NCI-H526 treated with DMSO at 0.1 percent for 48 hours (cell line): ENCODE measurements at regions not wholly inside any gene's neighbourhood (a gene's known extent, or its start where the extent isn't known, plus 50 kb on each side); places are given as distances from the start of the nearest gene placed in this dataset.

Experiments used
- DNase-seq: peaks from one replicate; lab custom pipeline; 2025; lab: John Stamatoyannopoulos, UW

DNA sequence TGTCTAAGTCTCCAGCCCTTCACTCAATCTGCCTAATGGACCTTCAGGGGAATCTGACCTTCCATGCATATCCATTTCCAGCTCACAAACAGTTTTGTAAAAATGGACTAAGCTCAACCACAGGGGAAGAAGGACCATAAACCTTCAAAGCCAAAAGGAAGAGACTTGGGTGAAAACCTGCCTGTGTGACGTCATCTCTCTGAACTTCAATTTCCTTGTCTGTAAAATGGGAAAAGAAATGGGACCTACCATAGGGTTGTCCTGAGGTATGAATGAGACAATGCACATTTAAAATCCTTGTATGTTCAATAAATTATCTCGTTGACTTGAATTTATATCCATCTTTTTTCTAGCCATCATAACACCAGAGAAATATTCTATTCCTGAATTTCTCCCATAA, 370.7 kb downstream of the INSC start:
- no peak for DNase-seq

GRCh38 chr11:15489281-15489680, 374.6 kb downstream of the INSC start:
- no peak for DNase-seq

DNA sequence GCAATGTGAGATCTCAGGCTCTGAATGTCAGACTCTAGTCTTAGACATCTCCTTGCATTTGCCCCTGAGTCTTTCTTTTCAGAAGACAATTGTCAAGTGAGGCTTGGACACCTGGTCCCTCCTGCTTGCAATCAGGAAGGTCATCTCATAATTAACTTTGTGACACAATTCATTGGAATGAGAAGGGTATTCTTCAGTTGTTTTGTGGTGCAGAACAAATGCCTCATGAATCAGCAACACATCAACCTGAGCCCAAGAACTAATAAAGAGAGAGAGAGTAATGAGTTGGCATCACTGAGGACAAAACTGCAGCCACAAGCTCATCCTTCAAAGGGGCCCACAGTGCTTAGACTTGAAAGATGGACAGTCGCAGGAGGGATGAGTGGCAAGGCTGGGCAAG, 375.8 kb downstream of the INSC start:
- no peak for DNase-seq

DNA sequence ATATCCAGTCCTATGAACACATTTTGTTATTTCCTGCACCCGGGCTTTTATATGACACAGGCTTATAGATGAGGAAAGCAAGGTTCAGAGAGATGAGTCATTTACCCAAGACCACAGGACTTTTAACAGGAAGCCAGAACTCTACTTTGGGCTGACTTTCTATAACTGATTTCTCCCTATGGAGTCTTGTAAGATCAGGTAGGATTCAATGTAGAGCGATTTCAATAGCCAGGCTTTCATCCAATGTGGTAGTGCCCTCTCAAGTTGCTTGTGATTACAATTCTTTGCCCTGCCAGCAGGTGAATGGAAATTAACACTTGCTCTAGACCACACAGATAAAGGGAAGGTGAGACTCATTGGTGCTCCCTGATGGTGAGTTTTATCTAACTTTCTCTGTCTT, 378.3 kb downstream of the INSC start:
- DNase-seq: no peak

- DNase-seq: no peak
These were observed 379.3 kb downstream of the INSC start for GRCh38 chr11:15493921-15494620.

- no peak for DNase-seq
These were observed 380.0 kb downstream of the INSC start for GRCh38 chr11:15494740-15495139.

- DNase-seq: no peak
These were observed 380.7 kb downstream of the INSC start for GRCh38 chr11:15495462-15495861.

DNA sequence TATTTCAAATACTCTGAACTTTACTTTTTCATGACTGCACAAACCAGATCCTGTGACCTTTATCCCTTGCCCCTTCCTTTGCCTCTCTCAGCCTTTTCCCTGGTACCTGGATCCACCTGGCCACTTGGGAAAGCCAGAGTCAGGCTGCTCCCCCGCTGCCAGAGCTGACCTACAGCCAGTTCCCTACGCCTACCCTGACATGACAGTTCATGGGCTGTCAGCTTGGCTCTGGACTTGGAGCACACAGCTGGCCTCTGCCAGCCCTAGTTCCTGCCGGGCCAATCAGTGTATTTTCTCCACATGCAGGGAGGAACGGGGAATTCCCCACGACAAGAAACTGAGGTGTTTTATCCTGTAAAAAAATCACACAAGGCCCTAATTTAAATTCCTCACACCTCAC, 382.6 kb downstream of the INSC start:
- no peak for DNase-seq

DNA sequence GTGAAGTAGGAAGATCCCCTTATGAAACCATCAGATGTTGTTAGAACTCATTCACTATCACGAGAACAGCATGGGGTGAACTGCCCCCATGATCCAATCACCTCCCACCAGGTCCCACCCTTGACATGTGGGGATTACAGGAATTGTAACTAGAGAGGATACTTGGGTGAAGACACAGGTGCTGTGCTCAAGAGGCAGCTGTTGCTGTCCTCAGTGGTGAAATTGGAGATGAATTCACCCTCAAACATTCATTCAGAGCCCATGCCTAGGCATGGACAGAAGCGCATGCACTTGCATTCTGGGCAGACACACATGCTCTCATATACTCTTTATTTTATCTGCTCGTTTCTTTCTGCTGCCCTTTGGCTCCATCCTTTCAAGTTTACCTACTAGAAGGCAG, 385.0 kb downstream of the INSC start:
- no peak for DNase-seq

GRCh38 chr11:15500643-15501042, 385.9 kb downstream of the INSC start:
- no peak for DNase-seq

DNA sequence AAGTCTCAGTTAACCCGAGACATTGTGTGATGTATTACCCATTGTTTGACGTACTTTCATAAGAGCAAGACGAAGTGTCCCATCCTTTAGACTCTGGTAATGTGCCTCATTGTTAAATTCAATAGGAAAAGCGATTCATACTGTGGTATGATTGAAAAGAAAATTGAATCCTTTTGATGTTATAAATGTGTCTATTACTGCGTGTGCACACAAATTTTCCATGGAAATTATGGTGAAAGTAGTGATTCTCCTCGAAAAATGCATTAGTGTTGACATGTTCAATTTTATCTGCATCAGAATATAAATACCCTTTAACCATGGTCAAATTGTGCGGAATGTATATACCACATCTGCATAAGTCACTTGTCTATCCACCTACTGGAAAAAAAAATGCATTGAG, 386.8 kb downstream of the INSC start:
- DNase-seq: no peak

DNA sequence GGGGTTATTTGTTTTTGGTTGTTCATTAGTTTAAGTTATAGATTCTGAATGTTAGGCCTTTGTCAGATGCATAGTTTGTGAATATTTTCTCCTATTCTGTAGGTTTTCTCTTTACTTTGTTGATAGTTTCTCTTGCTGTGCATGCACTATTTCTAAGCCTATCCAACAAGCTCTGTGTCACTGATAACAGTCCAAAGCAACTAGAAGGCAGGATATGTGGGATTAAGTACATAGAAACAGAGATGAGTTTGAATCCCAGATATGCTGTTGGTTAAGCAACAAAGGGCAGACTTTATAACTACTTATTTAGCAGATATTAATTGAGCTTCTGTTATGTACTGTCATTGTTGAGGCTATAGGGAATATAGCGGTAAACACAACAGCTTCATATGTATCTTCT, 390.4 kb downstream of the INSC start:
- no peak for DNase-seq

- no peak for DNase-seq
These were observed 392.9 kb downstream of the INSC start for GRCh38 chr11:15507592-15507991.

DNA sequence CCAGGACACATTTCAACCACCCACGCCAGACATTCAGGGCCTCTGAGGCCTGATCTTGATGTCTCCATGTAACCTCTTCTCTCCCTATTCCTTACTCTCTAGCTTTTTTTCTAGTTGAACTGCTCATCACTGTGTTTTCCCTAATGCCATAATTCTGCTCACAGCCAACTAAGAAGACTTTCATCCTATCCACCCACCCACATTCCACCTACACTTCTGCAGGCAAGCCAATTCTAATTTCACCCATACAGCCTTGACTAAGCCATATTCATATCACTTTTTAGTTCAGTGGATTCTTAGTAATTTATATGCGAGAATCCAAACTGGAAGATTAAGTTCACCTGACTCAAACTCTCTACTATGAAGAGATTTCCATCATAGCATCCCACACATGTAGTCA, 394.4 kb downstream of the INSC start:
- DNase-seq: no peak

DNA sequence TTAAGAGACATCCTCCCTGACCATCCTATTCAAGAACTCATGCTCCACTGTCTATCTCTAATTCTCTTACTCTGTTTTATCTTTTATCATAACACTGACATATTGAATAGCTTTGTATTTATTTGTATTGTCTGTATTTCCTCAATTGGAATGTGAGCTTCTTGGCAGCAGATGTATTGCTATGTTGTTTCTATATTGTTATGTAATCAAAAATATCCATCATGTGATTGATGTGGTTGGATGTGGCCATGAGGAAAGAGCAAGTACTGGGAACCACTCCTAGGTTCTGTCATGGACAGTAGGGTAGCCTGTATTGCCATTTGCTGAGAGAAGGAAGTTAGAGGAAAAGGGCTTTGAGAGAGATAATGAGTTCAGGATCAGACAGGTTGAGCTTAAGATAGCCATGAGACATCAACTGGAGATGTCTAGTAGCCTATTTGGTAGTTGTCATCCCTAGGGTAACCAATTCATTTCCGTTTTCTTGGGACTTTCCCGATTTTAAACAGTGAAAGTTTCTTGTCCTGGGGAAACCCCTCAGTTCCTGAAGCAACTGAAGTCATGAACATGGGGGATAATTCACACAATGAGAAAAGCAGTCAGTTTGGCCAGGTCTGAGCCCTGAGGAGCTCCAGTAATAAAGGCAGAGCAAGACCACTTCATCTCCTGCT, 404.5 kb downstream of the INSC start:
- DNase-seq: no peak

DNA sequence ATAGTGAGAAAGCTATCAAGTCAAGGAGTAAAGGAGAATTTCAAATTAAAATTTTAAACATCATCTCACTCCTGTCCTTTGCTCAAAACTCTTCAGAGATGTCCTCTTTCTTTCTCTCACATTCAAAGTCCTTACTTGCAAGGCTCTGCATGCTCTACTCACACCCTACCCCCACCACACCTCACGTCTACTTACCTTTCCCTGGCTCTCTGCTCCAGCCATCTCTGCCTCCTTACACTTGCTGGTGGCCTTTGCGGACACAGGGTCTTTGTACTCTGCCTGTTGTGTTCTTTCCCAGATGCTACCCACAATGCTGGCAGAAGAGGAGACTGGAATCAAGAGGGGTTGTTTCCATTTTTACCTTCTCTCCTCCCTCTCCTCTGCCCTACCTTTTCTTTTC, 405.2 kb downstream of the INSC start:
- DNase-seq: no peak

DNA sequence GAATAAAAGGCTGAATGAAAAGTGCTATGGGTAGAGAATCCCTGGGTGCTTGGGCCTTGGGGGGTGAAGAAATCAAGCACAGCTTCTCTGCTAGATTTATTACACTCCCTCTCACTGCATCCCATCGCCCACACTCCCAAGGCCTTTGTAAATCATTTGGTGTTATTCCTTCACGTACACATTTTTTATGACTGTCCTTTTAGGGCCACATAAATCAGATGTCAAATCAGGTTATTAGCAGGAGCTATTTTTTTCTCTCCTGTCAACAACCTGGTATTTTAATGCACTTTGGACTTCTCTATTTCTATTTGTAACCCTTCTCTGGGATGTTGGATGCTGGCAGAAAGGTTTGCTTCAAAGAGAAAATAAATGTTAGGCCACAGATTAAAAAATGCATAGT, 408.8 kb downstream of the INSC start:
- no peak for DNase-seq

DNA sequence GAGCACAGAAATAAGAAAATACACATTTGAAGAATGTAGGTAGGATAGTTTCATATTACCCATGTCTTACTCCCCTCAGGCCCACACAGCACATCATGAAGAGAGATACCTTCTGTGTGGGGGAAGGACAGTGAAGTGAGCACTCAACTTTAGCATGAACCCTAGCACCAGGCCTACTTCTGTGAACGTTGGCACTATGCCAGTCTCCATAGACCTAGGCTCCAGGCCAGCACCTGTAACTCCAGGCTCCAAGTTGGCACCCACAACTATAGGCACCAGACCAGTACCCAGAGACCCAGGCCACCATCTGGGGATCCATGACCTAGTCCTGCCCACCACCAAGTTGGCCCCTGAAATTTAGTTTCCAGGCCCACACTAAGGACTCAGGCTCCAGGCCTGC, 410.9 kb downstream of the INSC start:
- DNase-seq: no peak

- no peak for DNase-seq
These were observed 411.3 kb downstream of the INSC start for GRCh38 chr11:15526032-15526431.

GRCh38 chr11:15526859-15527450, 412.2 kb downstream of the INSC start:
- no peak for DNase-seq

- no peak for DNase-seq
These were observed 417.7 kb downstream of the INSC start for GRCh38 chr11:15532432-15532831.

DNA sequence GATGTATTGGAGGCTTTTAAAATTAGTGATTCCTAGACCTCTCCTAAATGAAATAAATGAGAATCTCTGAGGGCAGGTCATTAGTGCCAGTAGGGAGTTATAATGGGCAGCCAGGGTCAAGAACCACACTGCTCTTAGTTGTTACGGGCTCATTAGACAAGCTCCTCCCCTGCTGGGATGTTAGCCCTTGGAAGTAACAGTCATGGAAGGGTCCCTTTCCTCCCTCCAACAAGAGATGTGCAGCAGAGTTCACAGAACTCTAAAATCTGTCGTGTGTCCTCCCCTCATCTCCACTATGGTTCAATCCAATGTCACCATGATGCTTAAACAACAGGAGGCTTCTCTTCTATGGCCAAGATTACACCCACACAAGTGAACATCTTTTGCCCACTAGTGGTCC, 419.5 kb downstream of the INSC start:
- no peak for DNase-seq

DNA sequence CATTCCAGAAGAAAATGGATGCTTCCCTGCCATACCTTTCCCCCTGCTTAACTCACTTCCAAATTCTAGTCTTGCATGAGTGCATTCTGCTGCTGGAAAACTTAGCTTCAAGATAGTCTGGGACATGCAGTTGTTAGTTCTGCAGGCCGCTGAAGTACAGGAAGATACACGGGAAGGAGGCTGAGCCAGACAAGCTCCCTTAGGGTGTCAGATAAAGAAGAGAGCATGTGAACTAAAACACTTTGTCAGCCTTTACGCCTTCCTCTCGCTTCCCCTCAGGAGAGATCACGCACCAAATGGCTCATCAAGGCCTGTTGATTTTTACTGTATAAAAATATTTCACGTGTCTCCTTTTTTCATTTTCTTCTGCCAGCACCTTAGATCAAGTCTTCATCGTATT, 420.7 kb downstream of the INSC start:
- no peak for DNase-seq

DNA sequence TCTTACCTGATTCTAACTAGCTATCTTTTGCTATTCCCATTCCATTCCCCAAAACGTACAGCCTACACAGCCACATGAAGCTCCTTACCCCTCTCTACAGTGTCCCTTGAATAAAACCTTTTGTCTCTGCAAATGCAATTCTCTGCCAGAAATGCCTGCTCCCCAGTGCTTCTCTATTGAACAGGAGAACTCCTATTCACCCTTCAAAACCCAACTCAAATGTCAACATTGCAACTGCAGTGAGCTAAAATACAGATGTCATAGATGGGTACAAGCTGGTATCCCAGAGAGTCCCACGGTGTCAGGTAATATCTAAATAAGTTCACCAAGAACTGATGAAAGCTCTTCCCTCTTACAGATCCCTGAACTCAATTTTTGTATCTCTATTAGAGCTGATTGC, 421.7 kb downstream of the INSC start:
- DNase-seq: no peak
